ENCODE measurements at regions not wholly inside any gene's neighbourhood (a gene's known extent, or its start where the extent isn't known, plus 50 kb on each side); places are given as distances from the start of the nearest gene placed in this dataset.
"Not testable (repeated sequence)": the region's sequence is repeated elsewhere in the genome, so short reads cannot be mapped to it uniquely, and the experiment has no call there.

DNA sequence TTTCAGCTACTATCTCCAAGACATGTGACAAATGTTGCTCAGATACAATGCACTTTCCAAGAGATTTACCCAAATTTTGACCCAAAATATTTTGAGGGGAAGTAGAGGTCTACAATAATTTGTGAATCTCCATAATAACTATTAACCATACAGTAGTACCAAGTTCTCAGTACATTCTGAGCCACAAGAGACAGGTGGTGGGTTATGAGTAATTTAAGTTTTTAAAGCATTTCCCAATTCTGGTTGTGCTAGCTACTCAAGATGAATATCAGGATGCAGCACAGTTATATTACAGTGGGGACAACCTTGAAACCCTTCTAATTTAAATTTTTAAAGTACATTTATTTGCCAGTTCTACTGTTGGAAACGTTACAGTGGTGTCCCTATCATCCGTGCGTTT, 92.2 kb upstream of the MITF start:
- no peak for ATAC-seq

- no peak for ATAC-seq
These were observed 92.8 kb upstream of the MITF start for GRCh38 chr3:69646287-69647067.

- no peak for ATAC-seq
These were observed 96.7 kb upstream of the MITF start for GRCh38 chr3:69642606-69643005.

- no peak for ATAC-seq
These were observed 99.4 kb upstream of the MITF start for GRCh38 chr3:69639851-69640250.

GRCh38 chr3:69628951-69629350, 110.3 kb upstream of the MITF start:
- ATAC-seq: no peak

GRCh38 chr3:69613286-69613685, 126.0 kb upstream of the MITF start:
- no peak for ATAC-seq

DNA sequence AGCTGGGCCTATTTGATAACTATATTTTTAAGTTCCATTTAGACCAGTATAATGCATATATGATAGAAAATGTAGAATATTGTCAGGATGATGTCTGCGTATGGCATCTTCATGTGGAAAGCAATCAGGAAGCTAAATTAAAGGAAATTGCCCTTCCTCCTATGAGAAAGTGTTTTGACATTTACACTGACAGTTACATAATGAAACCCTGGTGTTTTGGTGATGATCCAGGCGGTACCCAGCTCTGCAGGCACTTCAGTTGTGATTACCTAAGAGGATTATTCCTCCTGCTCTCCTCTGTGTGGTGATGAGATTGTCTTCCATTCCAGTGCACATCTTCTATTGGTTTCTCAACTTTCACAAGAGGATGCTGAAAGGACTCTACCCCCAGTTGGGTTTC, 126.5 kb upstream of the MITF start:
- no peak for ATAC-seq

DNA sequence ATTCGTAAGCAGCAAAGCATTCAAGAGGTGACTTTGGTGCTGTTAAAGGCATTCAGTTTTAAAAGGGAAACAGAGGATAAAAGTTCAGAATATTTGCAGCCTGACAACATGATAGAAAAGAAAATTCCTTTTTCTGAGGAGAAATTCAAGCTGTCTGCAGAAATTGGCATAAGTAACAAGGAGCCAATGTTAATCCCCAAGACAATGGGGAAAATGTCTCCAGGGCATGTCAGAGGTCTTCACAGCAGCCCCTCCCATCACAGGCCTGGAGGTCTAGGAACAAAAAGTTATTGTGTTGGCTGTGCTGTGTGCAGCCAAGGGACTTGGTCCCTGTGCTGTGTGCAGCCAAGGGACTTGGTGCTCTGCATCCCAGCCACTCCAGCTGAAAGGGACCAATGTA, 129.7 kb upstream of the MITF start:
- ATAC-seq: not testable (repeated sequence)

GRCh38 chr3:69607466-69608305, 131.6 kb upstream of the MITF start:
- no peak for ATAC-seq

DNA sequence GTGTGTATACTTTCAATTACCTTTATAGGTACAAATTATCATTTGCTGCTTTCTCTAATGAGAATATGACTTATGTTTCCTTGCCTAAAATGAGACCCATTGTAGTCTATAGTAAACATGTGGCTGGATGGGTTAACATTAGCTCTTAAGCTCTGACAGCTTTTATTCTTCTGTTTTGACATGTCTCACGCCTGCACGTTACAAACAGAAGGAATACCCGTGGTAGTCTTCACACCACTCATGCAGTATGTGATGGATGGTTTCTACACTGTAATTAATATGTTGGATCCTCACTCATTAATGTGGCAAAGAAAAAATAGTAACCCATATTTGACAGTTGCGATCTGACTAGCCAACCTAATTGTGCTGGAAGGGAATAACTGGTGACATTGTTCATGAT, 133.4 kb upstream of the MITF start:
- ATAC-seq: no peak

DNA sequence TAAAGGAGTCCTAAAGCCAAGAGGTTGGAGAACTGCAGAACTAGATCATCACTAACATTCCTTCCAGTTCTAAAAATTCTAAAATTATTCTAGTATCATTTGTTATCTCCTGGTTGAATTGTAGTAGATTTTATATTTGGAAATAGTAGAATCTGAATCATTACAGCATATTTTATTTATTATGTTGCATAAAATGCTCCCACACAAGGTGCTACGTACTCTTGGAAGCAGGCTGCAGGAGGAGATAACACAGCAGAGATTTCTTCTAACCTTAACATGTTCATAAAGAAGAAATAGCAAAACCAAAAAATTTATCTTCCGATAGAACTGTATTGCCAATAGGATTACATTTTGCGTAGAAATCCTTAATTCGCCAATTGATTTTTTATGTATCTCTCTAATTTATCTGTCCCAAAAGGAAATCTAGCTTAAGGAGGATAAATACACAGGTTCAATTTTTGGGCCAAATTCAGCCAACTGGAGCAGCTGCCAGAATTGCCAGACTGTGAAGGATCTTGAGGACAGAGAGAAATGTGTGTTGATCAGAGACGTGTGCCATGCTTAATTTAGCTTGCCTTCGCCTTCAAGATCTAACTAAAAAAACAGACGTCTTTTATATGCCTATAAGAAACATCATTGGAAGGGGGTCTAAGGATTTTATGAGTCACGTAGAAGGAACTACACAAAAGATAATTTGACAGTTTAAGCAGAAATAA, 134.4 kb upstream of the MITF start:
- ATAC-seq: no peak

DNA sequence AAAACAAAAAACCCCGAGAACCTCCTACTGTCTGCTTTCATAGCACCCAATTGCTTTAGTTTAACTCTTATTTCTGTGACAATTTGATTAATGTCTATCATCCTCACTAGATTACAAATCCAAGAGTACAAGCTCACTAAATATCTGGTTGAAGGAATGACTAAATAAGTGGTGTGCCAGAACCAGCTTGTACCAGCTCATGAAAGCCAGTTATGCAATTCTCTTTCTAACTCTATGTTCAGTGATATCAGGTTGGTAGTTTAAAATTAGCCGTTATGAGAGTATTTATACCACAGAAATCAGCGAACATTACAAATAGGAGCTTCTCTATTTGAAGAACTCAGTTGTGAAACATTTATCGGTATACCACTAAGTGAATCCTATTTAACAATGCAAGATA, 137.2 kb upstream of the MITF start:
- ATAC-seq: no peak

- ATAC-seq: no peak
These were observed 145.0 kb upstream of the MITF start for GRCh38 chr3:69594286-69594685.

DNA sequence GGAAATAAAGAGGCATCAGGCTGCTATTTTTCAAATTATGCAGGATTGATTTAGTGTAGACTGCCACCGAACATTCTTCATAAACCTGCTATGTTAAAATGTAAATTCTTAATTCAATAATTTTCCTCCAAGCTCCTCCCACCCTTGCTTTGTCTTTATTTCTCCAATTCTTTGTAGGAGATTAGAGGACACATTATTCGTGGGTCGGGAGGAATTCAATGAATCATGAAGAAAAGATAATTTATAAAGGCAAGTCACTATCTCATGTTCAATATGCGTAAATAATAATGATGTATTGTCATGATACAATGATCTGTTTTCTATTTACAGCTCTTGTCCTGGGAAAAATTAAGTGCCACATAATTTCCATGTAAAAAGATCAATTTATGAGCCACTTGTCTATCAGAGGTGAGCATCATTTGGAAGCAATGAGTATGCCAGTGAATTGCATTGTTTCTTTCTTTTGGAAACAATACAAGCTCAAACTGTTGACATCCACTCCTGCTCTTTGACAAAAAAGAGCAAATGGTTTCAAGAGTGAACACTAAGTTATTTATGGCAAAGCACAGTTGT, 148.0 kb upstream of the MITF start:
- ATAC-seq: no peak

DNA sequence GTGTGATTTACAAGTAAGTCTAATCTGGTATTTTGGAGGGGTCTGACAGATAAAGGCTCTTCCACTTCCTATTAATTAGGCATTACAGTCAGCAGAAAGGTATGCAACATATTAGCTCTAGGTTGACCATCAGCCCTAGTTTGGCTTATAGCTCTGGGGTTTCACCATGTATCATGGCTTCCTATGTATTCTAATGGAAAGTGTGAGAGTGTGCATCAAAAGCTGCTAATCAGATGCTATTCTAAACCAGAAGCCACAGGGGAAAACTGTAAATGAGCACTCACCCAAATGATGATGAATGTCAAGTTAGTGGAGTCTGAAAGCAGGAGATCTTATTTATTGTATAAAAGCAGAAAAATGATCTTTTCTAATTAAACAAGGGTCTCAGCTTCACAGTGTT, 149.2 kb upstream of the MITF start:
- no peak for ATAC-seq

GRCh38 chr3:69588170-69588569, 151.1 kb upstream of the MITF start:
- no peak for ATAC-seq

DNA sequence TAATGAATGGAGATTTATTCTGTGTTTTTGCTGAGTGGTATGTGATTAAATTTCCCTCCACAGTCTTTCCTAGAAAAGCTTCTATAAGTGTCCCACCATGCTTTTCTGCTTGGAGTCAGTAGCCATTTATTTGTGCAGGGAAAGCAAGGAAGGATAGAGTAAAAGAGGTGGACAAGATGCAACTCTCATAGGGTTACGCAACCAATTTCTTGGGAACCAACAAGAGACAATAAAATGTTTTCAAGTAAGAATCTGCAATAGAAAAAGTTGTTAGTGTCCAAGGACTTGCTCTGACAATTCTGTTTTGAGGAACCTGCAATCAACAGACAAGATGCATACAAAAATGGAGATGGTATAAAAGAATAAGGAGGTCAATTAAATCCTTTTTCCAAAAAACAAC, 153.8 kb upstream of the MITF start:
- no peak for ATAC-seq

DNA sequence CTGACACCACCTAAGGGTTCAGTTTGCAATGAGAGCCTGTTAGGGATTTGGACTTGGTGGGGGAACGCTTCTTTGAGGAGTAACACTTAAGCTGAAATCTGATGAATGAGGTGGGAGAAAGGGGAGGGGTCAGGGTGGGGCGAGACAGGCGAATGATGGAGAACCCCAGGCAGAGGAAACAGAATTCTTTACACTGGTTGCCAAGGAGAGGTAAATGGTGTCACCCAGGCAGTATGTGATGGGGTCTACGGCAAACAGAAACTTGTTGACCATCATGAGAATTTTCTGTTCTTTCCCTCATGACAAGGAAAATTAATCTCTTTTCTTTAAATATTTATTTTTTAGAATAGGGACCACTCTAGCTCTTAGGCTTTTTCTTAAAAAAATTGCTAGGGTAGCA, 157.2 kb upstream of the MITF start:
- ATAC-seq: no peak

GRCh38 chr3:69579306-69580041, 159.8 kb upstream of the MITF start:
- no peak for ATAC-seq

DNA sequence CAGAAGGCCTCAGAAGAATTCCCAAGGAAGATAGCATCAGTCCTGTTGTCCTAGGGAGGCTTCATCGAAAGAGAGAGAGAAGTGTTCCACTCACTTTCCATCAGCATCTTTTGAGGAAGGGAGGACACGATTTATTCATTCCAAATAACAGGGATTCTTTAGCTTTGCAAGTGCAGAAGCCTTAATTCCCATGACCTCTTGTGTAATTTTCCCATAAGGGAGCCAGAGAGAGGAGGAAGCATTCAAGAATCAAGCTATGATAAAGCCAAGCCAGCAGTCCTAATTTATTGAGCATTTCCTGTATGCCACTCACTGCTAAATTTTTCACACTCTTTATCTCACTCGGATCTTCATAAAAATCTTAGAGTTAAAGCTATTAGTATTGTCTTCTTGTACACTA, 169.7 kb upstream of the MITF start:
- no peak for ATAC-seq

- ATAC-seq: no peak
These were observed 170.3 kb upstream of the MITF start for GRCh38 chr3:69568951-69569350.

- no peak for ATAC-seq
These were observed 170.8 kb upstream of the MITF start for GRCh38 chr3:69568458-69568857.

- no peak for ATAC-seq
These were observed 171.6 kb upstream of the MITF start for GRCh38 chr3:69567710-69568052.

Measured in esophagus mucosa (tissue), 1 donor.